ENCODE measurements at regions not wholly inside any gene's neighbourhood (a gene's known extent, or its start where the extent isn't known, plus 50 kb on each side); places are given as distances from the start of the nearest gene placed in this dataset.

GRCh38 chr18:11289248-11289647, 139.9 kb upstream of the PIEZO2 start:
- no peak overlapping the region for H3K4me3 ChIP-seq (ENCODE audit: low read depth, low read length)
- TF ChIP-seq, protein P1, sequence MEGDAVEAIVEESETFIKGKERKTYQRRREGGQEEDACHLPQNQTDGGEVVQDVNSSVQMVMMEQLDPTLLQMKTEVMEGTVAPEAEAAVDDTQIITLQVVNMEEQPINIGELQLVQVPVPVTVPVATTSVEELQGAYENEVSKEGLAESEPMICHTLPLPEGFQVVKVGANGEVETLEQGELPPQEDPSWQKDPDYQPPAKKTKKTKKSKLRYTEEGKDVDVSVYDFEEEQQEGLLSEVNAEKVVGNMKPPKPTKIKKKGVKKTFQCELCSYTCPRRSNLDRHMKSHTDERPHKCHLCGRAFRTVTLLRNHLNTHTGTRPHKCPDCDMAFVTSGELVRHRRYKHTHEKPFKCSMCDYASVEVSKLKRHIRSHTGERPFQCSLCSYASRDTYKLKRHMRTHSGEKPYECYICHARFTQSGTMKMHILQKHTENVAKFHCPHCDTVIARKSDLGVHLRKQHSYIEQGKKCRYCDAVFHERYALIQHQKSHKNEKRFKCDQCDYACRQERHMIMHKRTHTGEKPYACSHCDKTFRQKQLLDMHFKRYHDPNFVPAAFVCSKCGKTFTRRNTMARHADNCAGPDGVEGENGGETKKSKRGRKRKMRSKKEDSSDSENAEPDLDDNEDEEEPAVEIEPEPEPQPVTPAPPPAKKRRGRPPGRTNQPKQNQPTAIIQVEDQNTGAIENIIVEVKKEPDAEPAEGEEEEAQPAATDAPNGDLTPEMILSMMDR (IDR thresholded peaks at IDR 0.05; ENCODE audit: borderline replicate concordance, insufficient read depth, low read depth, low read length), result no peak

DNA sequence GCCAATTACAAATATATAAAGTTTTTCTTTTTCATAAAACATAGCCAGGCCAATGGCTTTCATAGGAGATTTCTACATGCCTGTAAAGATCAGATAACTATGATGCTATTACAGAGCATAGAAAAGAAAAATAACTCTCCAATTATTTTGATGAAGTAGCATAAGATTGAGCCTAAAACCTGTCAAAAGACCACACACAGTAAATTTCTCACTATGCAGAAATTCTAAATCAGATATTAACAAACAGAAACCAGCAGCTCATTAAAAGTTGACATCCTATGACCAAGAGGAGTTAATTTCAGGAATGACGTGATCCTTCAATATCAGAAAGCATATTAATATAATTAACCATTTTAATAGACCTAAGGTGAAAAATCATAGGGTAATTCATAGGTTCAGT, 139.0 kb upstream of the PIEZO2 start:
- TF ChIP-seq, protein P1 (IDR thresholded peaks at IDR 0.05; ENCODE audit: borderline replicate concordance, insufficient read depth, low read depth, low read length), result no peak

DNA sequence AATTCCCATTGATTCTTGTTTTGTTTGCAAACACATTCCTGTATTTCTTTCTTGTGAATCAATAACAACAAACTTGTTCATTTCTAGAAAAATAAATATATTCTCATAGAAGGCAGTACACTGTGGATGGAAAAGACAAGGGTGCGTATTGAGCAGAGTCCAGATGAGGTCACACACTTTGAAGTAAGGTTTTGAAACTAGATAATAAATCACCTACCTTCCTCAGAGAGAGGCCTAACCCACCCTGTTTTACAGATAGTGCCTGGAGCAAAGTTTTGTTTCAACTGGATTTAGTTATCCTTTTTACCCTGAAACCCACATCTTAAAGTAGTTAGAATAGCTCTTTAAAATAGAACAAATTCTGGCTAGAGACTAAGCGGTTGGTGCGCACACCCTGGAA, 137.1 kb upstream of the PIEZO2 start:
- H3K4me3 ChIP-seq (ENCODE audit: low read depth, low read length), result no peak overlapping the region
- TF ChIP-seq, protein P1 (IDR thresholded peaks at IDR 0.05; ENCODE audit: borderline replicate concordance, insufficient read depth, low read depth, low read length), result no peak

More for the DNA sequence above, 139.0 kb upstream of the PIEZO2 start:
- no peak overlapping the region for H3K4me3 ChIP-seq (ENCODE audit: low read depth, low read length)

GRCh38 chr18:11284811-11285210, 135.4 kb upstream of the PIEZO2 start:
- TF ChIP-seq, protein P1 (IDR thresholded peaks at IDR 0.05; ENCODE audit: borderline replicate concordance, insufficient read depth, low read depth, low read length), result no peak
- no peak overlapping the region for H3K4me3 ChIP-seq (ENCODE audit: low read depth, low read length)

DNA sequence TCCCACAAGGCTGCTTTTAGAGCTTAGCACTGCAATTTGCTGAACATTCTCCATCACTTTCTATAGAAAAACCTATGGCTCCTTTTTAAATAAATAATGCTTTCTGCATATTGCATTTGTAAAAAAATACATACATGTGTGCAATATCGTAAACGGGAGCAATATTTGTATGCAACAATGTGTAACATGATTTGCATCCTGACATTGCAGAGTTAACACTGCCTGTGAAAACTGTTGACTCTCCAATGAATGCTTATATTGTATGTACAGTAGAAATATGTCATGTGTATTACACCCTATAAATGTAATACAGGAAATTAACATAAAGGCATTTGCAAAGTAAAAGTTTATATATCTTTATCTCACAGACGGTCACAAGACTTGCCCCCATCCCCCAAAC, 135.0 kb upstream of the PIEZO2 start:
- TF ChIP-seq, protein P1 (IDR thresholded peaks at IDR 0.05; ENCODE audit: borderline replicate concordance, insufficient read depth, low read depth, low read length), result no peak

GRCh38 chr18:11283479-11284161, 134.3 kb upstream of the PIEZO2 start:
- no peak overlapping the region for H3K4me3 ChIP-seq (ENCODE audit: low read depth, low read length)

More for the DNA sequence above, 135.0 kb upstream of the PIEZO2 start:
- H3K4me3 ChIP-seq (ENCODE audit: low read depth, low read length), result no peak overlapping the region

DNA sequence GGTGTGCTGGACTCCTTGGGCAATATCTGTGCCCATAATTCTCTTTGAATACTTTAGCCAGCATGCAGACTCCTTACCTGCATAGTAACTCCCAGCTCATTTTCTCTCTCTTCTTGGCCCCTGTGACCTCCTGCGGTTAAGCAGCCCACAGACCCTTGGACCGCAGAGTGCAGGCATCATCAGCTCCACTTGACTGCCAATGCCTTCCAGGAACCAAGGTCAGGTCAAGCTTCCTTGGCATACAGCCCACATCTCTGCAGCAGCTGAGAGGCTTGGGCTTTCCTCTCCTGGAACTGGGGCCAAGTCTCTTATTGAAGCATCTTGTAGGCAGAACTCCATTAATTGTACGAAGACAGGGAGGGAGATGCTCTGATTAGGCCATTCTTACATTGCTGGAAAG, 130.1 kb upstream of the PIEZO2 start:
- TF ChIP-seq, protein P1 (IDR thresholded peaks at IDR 0.05; ENCODE audit: borderline replicate concordance, insufficient read depth, low read depth, low read length), result no peak
- H3K4me3 ChIP-seq (ENCODE audit: low read depth, low read length), result no peak overlapping the region

More at GRCh38 chr18:11283479-11284161, 134.3 kb upstream of the PIEZO2 start:
- TF ChIP-seq, protein P1 (IDR thresholded peaks at IDR 0.05; ENCODE audit: borderline replicate concordance, insufficient read depth, low read depth, low read length), result no peak

All from GM12875 (cell line).